Stimulated activated naive CD8-positive, alpha-beta T cell treated with anti-CD3 and anti-CD28 coated beads, Interleukin-15, amount 100 ng/mL, for 72 hours (primary cell): ENCODE measurements at regions not wholly inside any gene's neighbourhood (a gene's known extent, or its start where the extent isn't known, plus 50 kb on each side); places are given as distances from the start of the nearest gene placed in this dataset.

Experiments
- ATAC-seq: fragments of 150-1000 bp; cut with Tn5 transposase; 2 replicates; pipeline ENCODE4 v1.10.0; 2021; ENCODE audit warnings: mild to moderate bottlenecking, moderate library complexity
- DNase-seq, 2 donors: peaks; one replicate each; pipeline ENCODE4 v3.0.0; 2021 to 2022
- H3K27ac Mint-ChIP-seq, 2 donors: one replicate each; pipeline ENCODE4 v1.8.0; 2022; ENCODE audit warnings: mild to moderate bottlenecking in 2 of 2, mixed read lengths in 2 of 2, moderate library complexity in 2 of 2
- H3K27me3 Mint-ChIP-seq: one replicate; pipeline ENCODE4 v1.8.0; 2022; ENCODE audit warnings: mixed read lengths
- H3K4me1 Mint-ChIP-seq: one replicate; pipeline ENCODE4 v1.8.0; 2022; ENCODE audit warnings: mild to moderate bottlenecking, mixed read lengths
- H3K4me3 Mint-ChIP-seq, 2 donors: one replicate each; pipeline ENCODE4 v1.8.0; 2022; ENCODE audit warnings: mild to moderate bottlenecking in 2 of 2, mixed read lengths in 2 of 2, moderate library complexity in 1 of 2
- H3K9me3 Mint-ChIP-seq, 2 donors: one replicate each; pipeline ENCODE4 v1.8.0; 2022; ENCODE audit warnings: mixed read lengths in 2 of 2

- DNase-seq: no peak
- no peak overlapping the region for H3K4me3 Mint-ChIP-seq
These were observed 337.7 kb upstream of the AGTR1 start for GRCh38 chr3:148360051-148360450.

GRCh38 chr3:148366743-148367410 is 330.8 kb upstream of the AGTR1 start:
- H3K9me3 Mint-ChIP-seq: no peaks in the 10 kb centered on the region
- H3K27ac Mint-ChIP-seq: no peak overlapping the region
- no peaks in the 10 kb centered on the region for H3K27me3 Mint-ChIP-seq
- H3K4me1 Mint-ChIP-seq: no peaks in the 10 kb centered on the region
- no peak overlapping the region for H3K4me3 Mint-ChIP-seq
- DNase-seq (no peak), ATAC-seq (no peak)

More at GRCh38 chr3:148360051-148360450, 337.7 kb upstream of the AGTR1 start:
- no peaks in the 10 kb centered on the region for H3K27me3 Mint-ChIP-seq
- H3K27ac Mint-ChIP-seq: no peak overlapping the region
- H3K9me3 Mint-ChIP-seq: peaks cover 0 to 5% of the 10 kb centered on the region in 2 donors
- no peaks in the 10 kb centered on the region for H3K4me1 Mint-ChIP-seq
- no peak for ATAC-seq

- Mint-ChIP-seq H3K27ac (no peak overlapping the region), H3K9me3 (no peaks in the 10 kb centered on the region), H3K4me3 (no peak overlapping the region), H3K27me3 (no peaks in the 10 kb centered on the region), H3K4me1 (no peaks in the 10 kb centered on the region)
- no peak for DNase-seq
- ATAC-seq: no peak
These were observed 329.9 kb upstream of the AGTR1 start for GRCh38 chr3:148367756-148368155.

DNA sequence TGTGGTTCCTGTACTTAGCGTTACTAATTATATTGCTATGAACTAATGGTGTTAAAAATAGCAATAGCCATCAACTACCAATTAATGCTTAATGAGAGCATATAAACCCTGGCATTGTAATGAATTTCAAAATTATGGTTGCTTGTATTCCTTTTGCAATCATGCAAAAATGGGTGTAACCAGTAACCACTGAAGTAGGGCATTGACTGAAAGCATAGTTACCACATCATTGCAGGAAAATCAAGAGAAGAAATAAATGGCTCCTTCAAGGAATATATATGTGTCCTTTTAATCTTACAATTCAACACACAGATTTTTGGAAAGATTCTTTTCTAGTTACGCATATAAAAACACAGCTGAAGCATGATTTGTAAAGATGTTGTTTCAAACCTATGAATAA is 328.3 kb upstream of the AGTR1 start:
- H3K9me3 Mint-ChIP-seq: no peaks in the 10 kb centered on the region
- no peak overlapping the region for H3K4me3 Mint-ChIP-seq
- H3K27me3 Mint-ChIP-seq: no peaks in the 10 kb centered on the region
- no peak for ATAC-seq
- DNase-seq: no peak
- no peak overlapping the region for H3K27ac Mint-ChIP-seq
- H3K4me1 Mint-ChIP-seq: no peaks in the 10 kb centered on the region

GRCh38 chr3:148372206-148372875 is 325.4 kb upstream of the AGTR1 start:
- H3K27me3 Mint-ChIP-seq: no peaks in the 10 kb centered on the region

DNA sequence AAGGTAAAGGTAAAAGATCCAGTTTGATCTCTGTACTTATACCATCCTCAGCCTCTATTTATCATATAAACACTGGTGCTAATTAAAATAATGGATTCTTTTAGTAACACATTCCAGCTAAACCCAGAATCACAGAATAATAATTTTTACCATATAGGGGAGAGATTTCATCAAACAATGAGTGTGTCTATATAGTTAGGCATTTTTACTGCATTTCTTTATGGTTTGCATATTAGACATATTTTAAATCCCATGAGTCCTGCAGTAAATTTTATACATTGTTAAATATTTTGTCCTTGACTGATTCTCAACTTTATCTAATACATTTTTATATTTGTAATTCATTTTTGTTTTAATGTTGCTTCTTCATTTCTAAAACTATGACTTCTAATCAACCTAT is 323.7 kb upstream of the AGTR1 start:
- Mint-ChIP-seq H3K9me3 (peaks cover 0 to 4% of the 10 kb centered on the region in 2 donors), H3K27ac (no peak overlapping the region), H3K4me1 (no peaks in the 10 kb centered on the region), H3K27me3 (no peaks in the 10 kb centered on the region), H3K4me3 (no peak overlapping the region)
- DNase-seq: no peak
- ATAC-seq: no peak

More at GRCh38 chr3:148372206-148372875, 325.4 kb upstream of the AGTR1 start:
- ATAC-seq: no peak
- Mint-ChIP-seq H3K4me1 (no peaks in the 10 kb centered on the region), H3K27ac (no peak overlapping the region), H3K9me3 (peaks cover 0 to 4% of the 10 kb centered on the region in 2 donors), H3K4me3 (no peak overlapping the region)
- no peak for DNase-seq

- H3K27ac Mint-ChIP-seq: no peak overlapping the region
- H3K9me3 Mint-ChIP-seq: peaks cover 0 to 9% of the 10 kb centered on the region in 2 donors
- H3K27me3 Mint-ChIP-seq: no peaks in the 10 kb centered on the region
- no peaks in the 10 kb centered on the region for H3K4me1 Mint-ChIP-seq
- ATAC-seq (no peak), DNase-seq (no peak)
- no peak overlapping the region for H3K4me3 Mint-ChIP-seq
These were observed 317.8 kb upstream of the AGTR1 start for GRCh38 chr3:148379763-148380382.

DNA sequence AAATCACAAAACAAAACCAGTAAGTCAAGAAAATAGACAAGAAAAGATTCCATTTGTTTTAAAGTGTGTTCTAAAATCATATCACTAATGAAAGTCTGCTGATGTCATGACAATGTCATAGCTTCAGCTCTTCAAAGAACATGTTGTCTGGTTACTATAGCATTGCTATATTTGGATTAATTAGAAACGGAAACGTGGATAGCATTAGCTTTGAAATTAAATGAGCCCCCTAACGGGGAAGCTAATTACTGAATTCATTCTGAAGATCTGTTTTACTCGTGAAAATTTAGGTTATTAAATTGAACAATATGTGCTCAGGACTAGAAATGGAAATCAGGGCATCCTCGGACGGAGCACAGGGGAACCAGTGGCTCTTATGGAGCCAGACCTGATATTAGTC is 316.7 kb upstream of the AGTR1 start:
- H3K4me3 Mint-ChIP-seq: no peak overlapping the region
- no peaks in the 10 kb centered on the region for H3K27me3 Mint-ChIP-seq
- DNase-seq (no peak), ATAC-seq (no peak)
- H3K4me1 Mint-ChIP-seq: no peaks in the 10 kb centered on the region
- H3K9me3 Mint-ChIP-seq: peaks cover 0 to 5% of the 10 kb centered on the region in 2 donors
- no peak overlapping the region for H3K27ac Mint-ChIP-seq

- peaks cover 12 to 14% of the 10 kb centered on the region in 2 donors for H3K9me3 Mint-ChIP-seq
- DNase-seq: no peak
These were observed 307.8 kb upstream of the AGTR1 start for GRCh38 chr3:148389916-148390315.

DNA sequence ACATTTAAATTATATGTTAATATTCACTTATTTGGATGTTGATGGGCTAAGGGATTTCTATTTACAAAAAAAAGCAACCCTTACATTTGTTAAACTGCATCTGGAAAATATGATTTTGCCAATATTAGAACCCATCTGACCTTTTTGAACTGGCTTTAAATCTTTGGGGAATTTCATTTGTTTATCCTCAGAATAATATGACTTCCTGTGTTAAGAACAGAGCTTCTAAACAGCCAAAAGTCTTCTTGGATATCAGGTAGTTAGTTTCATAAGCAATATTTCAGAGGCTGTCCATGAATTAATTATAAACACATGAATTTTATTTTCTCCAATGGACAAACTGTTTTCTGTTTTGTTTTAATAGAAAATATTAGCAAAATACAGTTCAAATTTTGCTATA is 301.9 kb upstream of the AGTR1 start:
- no peaks in the 10 kb centered on the region for H3K27me3 Mint-ChIP-seq
- H3K9me3 Mint-ChIP-seq: peaks cover 0 to 16% of the 10 kb centered on the region in 2 donors
- no peak overlapping the region for H3K4me3 Mint-ChIP-seq
- ATAC-seq (no peak), DNase-seq (no peak)
- H3K27ac Mint-ChIP-seq: no peak overlapping the region
- no peaks in the 10 kb centered on the region for H3K4me1 Mint-ChIP-seq

More at GRCh38 chr3:148389916-148390315, 307.8 kb upstream of the AGTR1 start:
- no peaks in the 10 kb centered on the region for H3K4me1 Mint-ChIP-seq
- no peak for ATAC-seq
- H3K27me3 Mint-ChIP-seq: no peaks in the 10 kb centered on the region
- H3K27ac Mint-ChIP-seq: no peak overlapping the region
- H3K4me3 Mint-ChIP-seq: no peak overlapping the region

DNA sequence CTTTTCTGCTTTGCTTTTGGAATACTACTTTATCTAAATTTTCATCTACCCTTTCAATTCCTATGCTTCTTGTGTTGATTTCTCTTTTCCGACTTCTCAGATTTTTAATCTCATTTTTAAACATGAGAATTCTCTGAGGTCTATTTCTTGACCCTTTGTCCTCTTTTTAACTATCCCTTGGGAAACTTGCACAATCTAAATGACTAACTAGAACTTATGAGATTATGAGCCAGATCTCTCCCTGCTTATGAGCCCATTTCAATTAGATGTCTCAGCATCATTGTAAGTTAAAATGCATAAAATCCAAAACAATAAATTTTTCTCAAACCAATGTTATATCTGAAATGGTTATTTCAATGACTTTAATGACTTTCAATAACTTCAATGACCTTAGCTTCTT is 296.9 kb upstream of the AGTR1 start:
- ATAC-seq: no peak
- H3K9me3 Mint-ChIP-seq: peaks cover 7 to 8% of the 10 kb centered on the region in 2 donors

DNA sequence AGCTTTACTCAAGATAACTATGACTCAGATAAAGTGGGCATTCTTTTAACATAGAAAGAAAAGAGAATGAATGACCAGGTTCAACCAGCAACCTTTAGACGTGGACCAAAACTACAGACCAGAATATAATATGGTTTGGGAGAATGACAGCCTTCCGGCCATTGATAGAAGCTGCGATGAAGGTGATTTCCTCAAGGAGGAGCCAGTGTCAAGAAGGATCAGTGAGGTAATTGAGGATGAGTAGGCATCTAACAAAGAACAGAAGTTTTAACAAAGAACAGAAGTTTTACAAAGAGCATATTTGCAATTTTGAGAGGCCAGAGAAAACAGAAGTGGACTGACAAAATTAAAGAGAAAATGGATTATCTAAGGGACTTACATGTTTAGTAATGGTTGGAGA is 289.0 kb upstream of the AGTR1 start:
- Mint-ChIP-seq H3K9me3 (peaks cover 10 to 36% of the 10 kb centered on the region in 2 donors), H3K4me3 (no peak overlapping the region), H3K4me1 (no peaks in the 10 kb centered on the region), H3K27ac (no peak overlapping the region), H3K27me3 (no peaks in the 10 kb centered on the region)
- ATAC-seq (no peak), DNase-seq (no peak)

More for the DNA sequence above, 296.9 kb upstream of the AGTR1 start:
- Mint-ChIP-seq H3K4me1 (no peaks in the 10 kb centered on the region), H3K27me3 (no peaks in the 10 kb centered on the region), H3K27ac (no peak overlapping the region), H3K4me3 (no peak overlapping the region)
- DNase-seq: no peak

- Mint-ChIP-seq H3K4me1 (no peaks in the 10 kb centered on the region), H3K27ac (no peak overlapping the region), H3K9me3 (peaks cover 0 to 4% of the 10 kb centered on the region in 2 donors), H3K4me3 (no peak overlapping the region), H3K27me3 (no peaks in the 10 kb centered on the region)
- no peak for DNase-seq
- ATAC-seq: no peak
These were observed 277.5 kb upstream of the AGTR1 start for GRCh38 chr3:148420242-148420641.

- no peaks in the 10 kb centered on the region for H3K4me1 Mint-ChIP-seq
- ATAC-seq: no peak
- H3K27me3 Mint-ChIP-seq: no peaks in the 10 kb centered on the region
- no peak overlapping the region for H3K27ac Mint-ChIP-seq
- no peak overlapping the region for H3K4me3 Mint-ChIP-seq
- DNase-seq: no peak
- peaks cover 0 to under 1% of the 10 kb centered on the region in 2 donors for H3K9me3 Mint-ChIP-seq
These were observed 268.7 kb upstream of the AGTR1 start for GRCh38 chr3:148428862-148429605.

GRCh38 chr3:148433665-148434064 is 264.0 kb upstream of the AGTR1 start:
- Mint-ChIP-seq H3K27ac (no peak overlapping the region), H3K9me3 (peaks cover 15% of the 10 kb centered on the region in 2 donors), H3K4me3 (no peak overlapping the region)

More at GRCh38 chr3:148433665-148434064, 264.0 kb upstream of the AGTR1 start:
- DNase-seq (no peak), ATAC-seq (no peak)
- H3K4me1 Mint-ChIP-seq: no peaks in the 10 kb centered on the region
- no peaks in the 10 kb centered on the region for H3K27me3 Mint-ChIP-seq
